ENCODE measurements at regions not wholly inside any gene's neighbourhood (a gene's known extent, or its start where the extent isn't known, plus 50 kb on each side); places are given as distances from the start of the nearest gene placed in this dataset.

- peaks cover 2% of the 10 kb centered on the region for H3K27me3 Mint-ChIP-seq (ENCODE audit: insufficient read depth, low read depth, poor library complexity)
- H3F3A ChIP-seq (replicated peaks; ENCODE audit: low read depth): no peaks in the 10 kb centered on the region
- no peaks in the 10 kb centered on the region for H3K27me3 ChIP-seq (ENCODE audit: insufficient read depth)
- no peak for DNase-seq (ENCODE audit: low spot score)
- no peak overlapping the region for H3K4me2 ChIP-seq
- ATAC-seq: no peak
- no peak overlapping the region for H2AFZ ChIP-seq
- no peak overlapping the region for H3K27ac Mint-ChIP-seq
- no peak for TF ChIP-seq STAT1 (IDR thresholded peaks at IDR 0.05; ENCODE audit: unreplicated experiment)
- TF ChIP-seq ZNF331 (CRISPR knock-in tag; IDR thresholded peaks at IDR 0.05; ENCODE audit: low read depth): no peak
- no peak for TF ChIP-seq ZNF462 (CRISPR knock-in tag; IDR thresholded peaks at IDR 0.05)
- no peak for TF ChIP-seq EZH2 (IDR thresholded peaks at IDR 0.05; ENCODE audit: low read depth, unreplicated experiment)
- TF ChIP-seq POLR2AphosphoS5 (IDR thresholded peaks at IDR 0.05; ENCODE audit: low read depth): no peak
- no peak for TF ChIP-seq EZH2phosphoT487 (IDR thresholded peaks at IDR 0.05; ENCODE audit: unreplicated experiment)
- no peak for TF ChIP-seq CREB1 (CRISPR knock-in tag; IDR thresholded peaks at IDR 0.05; ENCODE audit: low read depth)
- TF ChIP-seq REST (IDR thresholded peaks at IDR 0.05; ENCODE audit: unreplicated experiment): no peak
- TF ChIP-seq CTCF (conservative IDR thresholded peaks at IDR 0.05; ENCODE audit: low read depth in 2 of 2): no peak
- no peak for TF ChIP-seq ETS1 (IDR thresholded peaks at IDR 0.05)
- no peak for TF ChIP-seq NANOG (IDR thresholded peaks at IDR 0.05; ENCODE audit: borderline replicate concordance)
- TF ChIP-seq ZNF114 (CRISPR knock-in tag; IDR thresholded peaks at IDR 0.05): no peak
- peaks cover 18% of the 10 kb centered on the region for H3K9me2 ChIP-seq (ENCODE audit: insufficient read depth)
- H3K4me1 Mint-ChIP-seq: peaks cover 6% of the 10 kb centered on the region; the same call in 2 of the 3 replicates
- H4K20me1 ChIP-seq (replicated peaks; ENCODE audit: insufficient read depth): no peaks in the 10 kb centered on the region
- no peak overlapping the region for H3K4me3 ChIP-seq
- H3K27ac ChIP-seq (ENCODE audit: low read depth): no peak overlapping the region
- no peaks in the 10 kb centered on the region; the same call in 2 of the 3 replicates for H3K36me3 Mint-ChIP-seq (ENCODE audit: low read depth)
- H3K4me1 ChIP-seq (ENCODE audit: insufficient read depth): no peaks in the 10 kb centered on the region
- no peaks in the 10 kb centered on the region for H3K79me2 ChIP-seq (replicated peaks; ENCODE audit: insufficient read depth)
- no peaks in the 10 kb centered on the region for H3K36me3 ChIP-seq (ENCODE audit: insufficient read depth)
- H3K9me3 Mint-ChIP-seq: no peaks in the 10 kb centered on the region; the same call in 2 of the 3 replicates
- H3K4me3 Mint-ChIP-seq: no peak overlapping the region
These were observed 172.0 kb downstream of the TSHZ3 start for GRCh38 chr19:31177246-31177645.
